ENCODE measurements at regions not wholly inside any gene's neighbourhood (a gene's known extent, or its start where the extent isn't known, plus 50 kb on each side); places are given as distances from the start of the nearest gene placed in this dataset.

DNA sequence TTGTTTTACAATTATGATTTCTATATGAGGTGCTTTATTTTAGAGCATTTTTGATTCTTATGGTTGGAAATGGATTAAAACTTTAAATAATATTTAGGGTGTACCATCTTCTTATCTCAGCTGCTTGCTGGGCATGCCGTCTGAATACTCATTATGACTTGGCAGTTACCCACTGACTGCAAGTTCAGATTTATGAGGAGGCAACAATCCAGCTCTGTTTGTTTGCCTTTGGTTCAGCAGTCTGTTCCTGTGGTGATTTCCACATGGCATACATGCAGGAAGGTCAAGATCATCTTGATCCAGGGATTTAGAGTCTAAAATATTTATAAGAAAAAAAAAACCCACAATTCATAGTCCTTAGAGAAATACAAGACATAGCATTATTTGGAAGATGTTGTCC, 1254.5 kb upstream of the NUDT12 start:
- TF ChIP-seq CTCF (optimal IDR thresholded peaks at IDR 0.05 in 1 of 3, IDR thresholded peaks at IDR 0.05 in 1 of 3, conservative IDR thresholded peaks at IDR 0.05 in 1 of 3; ENCODE audit: extremely low read depth in 1 of 3, insufficient read depth in 2 of 3, low read length in 3 of 3) (no peak), EZH2 (IDR thresholded peaks at IDR 0.05; ENCODE audit: low read length) (no peak)
